ENCODE measurements at regions not wholly inside any gene's neighbourhood (a gene's known extent, or its start where the extent isn't known, plus 50 kb on each side); places are given as distances from the start of the nearest gene placed in this dataset.

DNA sequence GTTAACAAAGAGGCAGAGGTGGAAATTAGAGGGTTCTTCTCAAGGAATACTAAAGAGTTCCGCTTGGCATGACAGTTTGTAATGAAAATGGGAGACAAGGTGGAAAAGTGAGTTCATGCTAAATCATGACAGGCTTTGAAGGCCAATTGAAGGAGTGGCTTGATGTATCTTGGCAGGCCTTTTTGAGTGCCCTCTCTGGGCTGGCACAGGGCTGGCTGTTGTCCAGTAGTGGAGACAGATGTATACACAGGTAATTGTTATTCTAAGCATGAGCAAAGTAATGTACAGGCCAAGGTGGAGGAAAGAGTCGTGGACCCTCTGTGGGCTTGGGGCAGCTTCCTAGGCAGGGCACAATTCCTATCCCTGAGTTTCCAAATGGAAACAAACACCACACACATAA is 196.7 kb upstream of the GALNT2 start:
- TF ChIP-seq, protein P1, sequence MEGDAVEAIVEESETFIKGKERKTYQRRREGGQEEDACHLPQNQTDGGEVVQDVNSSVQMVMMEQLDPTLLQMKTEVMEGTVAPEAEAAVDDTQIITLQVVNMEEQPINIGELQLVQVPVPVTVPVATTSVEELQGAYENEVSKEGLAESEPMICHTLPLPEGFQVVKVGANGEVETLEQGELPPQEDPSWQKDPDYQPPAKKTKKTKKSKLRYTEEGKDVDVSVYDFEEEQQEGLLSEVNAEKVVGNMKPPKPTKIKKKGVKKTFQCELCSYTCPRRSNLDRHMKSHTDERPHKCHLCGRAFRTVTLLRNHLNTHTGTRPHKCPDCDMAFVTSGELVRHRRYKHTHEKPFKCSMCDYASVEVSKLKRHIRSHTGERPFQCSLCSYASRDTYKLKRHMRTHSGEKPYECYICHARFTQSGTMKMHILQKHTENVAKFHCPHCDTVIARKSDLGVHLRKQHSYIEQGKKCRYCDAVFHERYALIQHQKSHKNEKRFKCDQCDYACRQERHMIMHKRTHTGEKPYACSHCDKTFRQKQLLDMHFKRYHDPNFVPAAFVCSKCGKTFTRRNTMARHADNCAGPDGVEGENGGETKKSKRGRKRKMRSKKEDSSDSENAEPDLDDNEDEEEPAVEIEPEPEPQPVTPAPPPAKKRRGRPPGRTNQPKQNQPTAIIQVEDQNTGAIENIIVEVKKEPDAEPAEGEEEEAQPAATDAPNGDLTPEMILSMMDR (conservative IDR thresholded peaks at IDR 0.05) = no peak
- no peak for TF ChIP-seq ZFX (IDR thresholded peaks at IDR 0.05)
